HG03175 (cell line): ENCODE measurements at regions not wholly inside any gene's neighbourhood (a gene's known extent, or its start where the extent isn't known, plus 50 kb on each side); places are given as distances from the start of the nearest gene placed in this dataset.

Source experiments
- ATAC-seq: cut with Tn5 transposase; IDR thresholded peaks from one replicate; pipeline ENCODE4 v1.9.1; 2021; ENCODE audit warnings: mild to moderate bottlenecking, moderate library complexity; ENCODE audit not compliant: unreplicated experiment

- no peak for ATAC-seq
These were observed 58.5 kb upstream of the PRICKLE1 start for GRCh38 chr12:42648061-42648460.

GRCh38 chr12:42643881-42644579 is 54.5 kb upstream of the PRICKLE1 start:
- no peak for ATAC-seq

GRCh38 chr12:42641221-42641885 is 51.8 kb upstream of the PRICKLE1 start:
- no peak for ATAC-seq

- no peak for ATAC-seq
These were observed 50.8 kb upstream of the PRICKLE1 start for GRCh38 chr12:42640391-42640790.

GRCh38 chr12:42639556-42639955 is 50.0 kb upstream of the PRICKLE1 start:
- no peak for ATAC-seq
